ENCODE measurements at regions not wholly inside any gene's neighbourhood (a gene's known extent, or its start where the extent isn't known, plus 50 kb on each side); places are given as distances from the start of the nearest gene placed in this dataset.

GRCh38 chr13:63438951-63439350, 2023.3 kb upstream of the PCDH20 start:
- TF ChIP-seq CTCF (IDR thresholded peaks at IDR 0.05; ENCODE audit: low read length) (no peak), EZH2phosphoT487 (IDR thresholded peaks at IDR 0.05; ENCODE audit: low read length) (no peak), EZH2 (optimal IDR thresholded peaks at IDR 0.05; ENCODE audit: low read depth, low read length) (no peak)

All from MM.1S (cell line).